NCI-H510A (cell line): ENCODE measurements at regions not wholly inside any gene's neighbourhood (a gene's known extent, or its start where the extent isn't known, plus 50 kb on each side); places are given as distances from the start of the nearest gene placed in this dataset.
"Not testable (repeated sequence)": the region's sequence is repeated elsewhere in the genome, so short reads cannot be mapped to it uniquely, and the experiment has no call there.

Experiments used
- DNase-seq: peaks from one replicate; lab custom pipeline; 2025; lab: John Stamatoyannopoulos, UW

DNA sequence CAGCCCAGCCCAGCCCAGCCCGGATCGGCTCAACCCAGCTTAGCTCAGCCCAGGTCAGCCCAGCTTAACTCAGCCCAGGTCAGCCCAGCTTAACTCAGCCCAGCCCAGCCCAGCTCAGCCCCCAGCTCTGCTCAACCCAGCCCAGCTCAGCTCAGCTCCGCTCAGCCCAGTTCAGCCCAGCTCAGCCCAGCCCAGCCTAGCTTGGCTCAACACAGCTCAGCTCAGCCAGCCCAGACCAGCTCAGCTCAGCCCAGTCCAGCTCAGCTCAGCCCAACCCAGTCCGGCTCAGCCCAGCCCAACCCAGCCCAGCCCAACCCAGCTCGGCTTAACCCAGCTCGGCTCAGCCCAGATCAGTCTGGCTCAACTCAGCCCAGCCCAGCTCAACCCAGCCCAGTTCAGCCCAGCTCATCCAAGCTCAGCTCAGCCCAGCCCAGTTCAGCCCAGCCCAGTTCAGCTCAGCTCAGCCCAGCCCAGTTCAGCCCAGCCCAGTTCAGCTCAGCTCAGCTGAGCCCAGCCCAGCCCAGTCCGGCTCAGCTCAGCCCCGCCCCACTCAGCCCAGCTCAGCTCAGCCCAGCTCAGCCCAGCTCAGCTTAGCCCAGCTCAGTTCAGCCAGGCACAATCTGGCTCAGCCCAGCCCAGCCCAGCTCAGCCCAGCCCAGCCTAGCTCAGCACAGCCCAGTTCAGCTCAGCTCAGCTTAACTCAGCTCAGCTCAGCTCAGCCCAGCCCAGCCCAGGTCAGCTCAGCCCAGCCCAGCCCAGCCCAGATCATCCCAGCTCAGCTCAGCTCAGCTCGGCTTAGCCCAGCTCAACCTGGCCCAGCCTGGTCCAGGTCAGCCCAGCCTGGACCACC, 331.7 kb downstream of the TMEM121 start:
- DNase-seq = no peak

DNA sequence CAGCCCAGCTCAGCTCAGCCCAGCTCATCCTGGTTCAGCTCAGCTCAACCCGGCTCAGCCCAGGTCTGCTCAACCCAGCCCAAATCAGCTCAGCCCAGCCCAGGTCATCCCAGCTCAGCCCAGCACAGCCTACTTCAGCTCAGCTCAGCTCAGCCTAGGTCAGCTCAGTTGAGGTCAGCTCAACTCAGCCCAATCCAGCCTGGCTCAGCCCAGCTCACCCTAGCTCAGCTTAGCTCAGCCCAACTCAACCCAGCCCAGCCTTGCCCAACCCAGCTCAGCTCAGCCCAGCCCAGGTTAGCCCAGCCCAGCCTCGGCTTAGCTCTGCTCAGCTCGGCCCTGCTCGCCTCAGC, 332.3 kb downstream of the TMEM121 start:
- no peak for DNase-seq

DNA sequence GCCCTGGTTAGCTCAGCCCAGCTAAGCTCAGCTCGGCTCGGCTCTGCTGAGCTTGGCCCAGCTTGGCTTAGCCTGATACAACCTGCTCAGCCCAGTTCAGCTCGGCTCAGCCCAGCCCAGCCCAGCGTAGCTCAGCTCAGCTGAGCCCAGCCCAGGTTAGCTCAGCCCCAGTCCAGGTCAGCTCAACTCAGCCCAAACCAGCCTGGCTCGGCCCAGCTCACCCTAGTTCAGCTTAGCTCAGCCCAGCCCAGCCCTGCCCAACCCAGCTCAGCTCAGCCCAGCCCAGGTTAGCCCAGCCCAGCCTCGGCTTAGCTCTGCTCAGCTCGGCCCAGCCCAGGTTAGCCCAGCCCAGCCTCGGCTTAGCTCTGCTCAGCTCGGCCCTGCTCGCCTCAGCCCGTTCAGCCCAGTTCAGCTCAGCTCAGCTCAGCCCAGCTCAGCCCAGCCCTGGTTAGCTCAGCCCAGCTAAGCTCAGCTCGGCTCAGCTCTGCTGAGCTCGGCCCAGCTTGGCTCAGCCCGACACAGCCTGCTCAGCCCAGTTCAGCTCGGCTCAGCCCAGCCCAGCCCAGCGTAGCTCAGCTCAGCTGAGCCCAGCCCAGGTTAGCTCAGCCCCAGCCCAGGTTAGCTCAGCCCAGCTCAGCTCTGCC, 332.8 kb downstream of the TMEM121 start:
- not testable (repeated sequence) for DNase-seq

DNA sequence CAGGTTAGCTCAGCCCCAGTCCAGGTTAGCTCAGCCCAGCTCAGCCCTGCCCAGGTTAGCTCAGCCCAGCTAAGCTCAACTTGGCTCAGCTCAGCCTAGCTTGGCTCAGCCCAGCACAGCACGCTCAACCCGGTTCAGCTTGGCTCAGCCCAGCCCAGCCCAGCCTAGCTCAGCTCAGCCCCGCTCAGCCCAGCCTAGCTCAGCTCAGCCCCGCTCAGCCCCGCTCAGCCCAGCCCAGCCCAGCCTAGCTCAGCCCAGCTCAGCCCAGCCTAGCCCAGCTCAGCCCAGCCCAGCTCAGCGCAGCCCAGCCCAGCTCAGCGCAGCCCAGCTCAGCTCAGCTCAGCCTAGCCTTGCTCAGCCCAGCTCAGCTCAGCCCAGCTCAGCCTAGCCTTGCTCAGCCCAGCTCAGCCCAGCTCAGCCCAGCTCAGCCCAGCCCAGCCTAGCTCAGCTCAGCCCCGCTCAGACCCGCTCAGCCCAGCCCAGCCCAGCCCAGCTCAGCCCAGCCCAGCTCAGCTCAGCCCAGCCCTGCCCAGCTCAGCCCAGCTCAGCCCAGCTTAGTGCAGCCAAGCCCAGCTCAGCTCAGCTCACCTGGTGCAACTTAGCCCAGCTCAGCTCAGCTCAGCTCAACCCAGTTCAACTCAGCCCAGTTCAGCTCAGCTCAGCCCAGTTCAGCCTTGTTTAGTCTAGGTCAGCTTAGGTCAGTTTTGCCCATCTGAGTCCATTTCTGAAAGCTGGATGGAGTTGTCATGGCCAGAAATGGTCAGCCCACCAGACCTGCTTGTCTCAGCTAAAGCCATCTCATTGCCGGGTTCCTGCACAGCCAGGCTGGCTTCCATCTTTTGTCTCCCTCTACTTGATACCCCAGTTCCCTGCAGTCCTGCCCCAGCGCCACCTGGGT, 333.6 kb downstream of the TMEM121 start:
- no peak for DNase-seq

DNA sequence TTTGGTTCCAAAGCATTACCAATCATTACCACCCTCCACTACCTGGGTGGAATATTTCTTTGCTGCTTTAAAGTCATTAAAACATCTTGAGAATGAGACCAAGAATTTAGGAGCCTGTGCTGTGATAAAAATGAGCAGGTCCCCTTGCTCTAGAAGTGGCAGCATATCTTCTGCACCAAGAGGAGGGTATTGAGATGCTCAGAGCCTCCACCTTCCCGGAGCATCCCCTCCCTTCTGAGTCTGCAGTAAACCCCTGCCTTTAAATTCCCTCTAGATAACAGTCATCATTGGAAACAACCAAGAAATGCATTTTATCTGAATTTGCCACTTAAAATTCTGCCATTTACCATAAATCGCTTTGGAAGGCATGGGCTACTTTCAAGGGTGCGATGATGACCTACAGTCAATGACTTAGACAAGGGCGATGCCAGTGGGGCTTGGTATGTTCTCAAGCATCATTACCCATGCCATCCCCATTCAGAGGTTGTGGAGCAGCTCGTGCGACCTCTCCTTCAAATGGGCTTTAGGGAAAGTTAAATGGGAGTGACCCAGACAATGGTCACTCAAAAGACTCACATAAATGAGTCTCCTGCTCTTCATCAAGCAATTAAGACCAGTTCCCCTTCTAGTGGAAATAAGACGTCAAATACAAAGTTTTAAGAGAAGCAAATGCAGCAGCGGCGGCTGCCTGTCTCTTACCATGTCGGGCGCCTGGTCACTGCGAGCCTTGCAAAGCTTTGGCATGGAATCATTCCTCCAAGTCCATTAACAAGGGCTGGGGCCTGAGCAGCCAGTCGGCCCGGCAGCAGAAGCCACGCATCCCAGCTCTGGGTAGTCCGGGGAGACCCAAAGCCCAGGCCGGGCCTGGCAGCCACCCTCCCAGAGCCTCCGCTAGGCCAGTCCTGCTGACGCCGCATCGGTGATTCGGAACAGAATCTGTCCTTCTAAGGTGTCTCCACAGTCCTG, 334.5 kb downstream of the TMEM121 start:
- no peak for DNase-seq

DNA sequence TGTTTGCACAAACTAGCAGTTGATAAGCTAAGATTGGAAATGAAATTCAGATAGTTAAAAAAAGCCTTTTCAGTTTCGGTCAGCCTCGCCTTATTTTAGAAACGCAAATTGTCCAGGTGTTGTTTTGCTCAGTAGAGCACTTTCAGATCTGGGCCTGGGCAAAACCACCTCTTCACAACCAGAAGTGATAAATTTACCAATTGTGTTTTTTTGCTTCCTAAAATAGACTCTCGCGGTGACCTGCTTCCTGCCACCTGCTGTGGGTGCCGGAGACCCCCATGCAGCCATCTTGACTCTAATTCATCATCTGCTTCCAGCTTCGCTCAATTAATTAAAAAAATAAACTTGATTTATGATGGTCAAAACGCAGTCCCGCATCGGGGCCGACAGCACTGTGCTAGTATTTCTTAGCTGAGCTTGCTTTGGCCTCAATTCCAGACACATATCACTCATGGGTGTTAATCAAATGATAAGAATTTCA, 335.6 kb downstream of the TMEM121 start:
- no peak for DNase-seq

DNA sequence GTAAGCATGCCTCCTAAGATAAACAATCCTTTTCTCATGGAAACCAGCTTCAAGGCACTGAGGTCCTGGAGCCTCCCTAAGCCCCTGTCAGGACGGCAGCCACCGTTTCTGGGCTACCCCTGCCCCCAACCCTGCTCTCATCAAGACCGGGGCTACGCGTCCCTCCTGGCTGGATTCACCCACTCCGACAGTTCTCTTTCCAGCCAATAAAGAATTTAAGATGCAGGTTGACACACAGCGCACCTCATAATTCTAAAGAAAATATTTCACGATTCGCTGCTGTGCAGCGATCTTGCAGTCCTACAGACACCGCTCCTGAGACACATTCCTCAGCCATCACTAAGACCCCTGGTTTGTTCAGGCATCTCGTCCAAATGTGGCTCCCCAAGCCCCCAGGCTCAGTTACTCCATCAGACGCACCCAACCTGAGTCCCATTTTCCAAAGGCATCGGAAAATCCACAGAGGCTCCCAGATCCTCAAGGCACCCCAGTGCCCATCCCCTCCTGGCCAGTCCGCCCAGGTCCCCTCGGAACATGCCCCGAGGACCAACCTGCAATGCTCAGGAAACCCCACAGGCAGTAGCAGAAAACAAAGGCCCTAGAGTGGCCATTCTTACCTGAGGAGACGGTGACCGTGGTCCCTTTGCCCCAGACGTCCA, 336.3 kb downstream of the TMEM121 start:
- no peak for DNase-seq

DNA sequence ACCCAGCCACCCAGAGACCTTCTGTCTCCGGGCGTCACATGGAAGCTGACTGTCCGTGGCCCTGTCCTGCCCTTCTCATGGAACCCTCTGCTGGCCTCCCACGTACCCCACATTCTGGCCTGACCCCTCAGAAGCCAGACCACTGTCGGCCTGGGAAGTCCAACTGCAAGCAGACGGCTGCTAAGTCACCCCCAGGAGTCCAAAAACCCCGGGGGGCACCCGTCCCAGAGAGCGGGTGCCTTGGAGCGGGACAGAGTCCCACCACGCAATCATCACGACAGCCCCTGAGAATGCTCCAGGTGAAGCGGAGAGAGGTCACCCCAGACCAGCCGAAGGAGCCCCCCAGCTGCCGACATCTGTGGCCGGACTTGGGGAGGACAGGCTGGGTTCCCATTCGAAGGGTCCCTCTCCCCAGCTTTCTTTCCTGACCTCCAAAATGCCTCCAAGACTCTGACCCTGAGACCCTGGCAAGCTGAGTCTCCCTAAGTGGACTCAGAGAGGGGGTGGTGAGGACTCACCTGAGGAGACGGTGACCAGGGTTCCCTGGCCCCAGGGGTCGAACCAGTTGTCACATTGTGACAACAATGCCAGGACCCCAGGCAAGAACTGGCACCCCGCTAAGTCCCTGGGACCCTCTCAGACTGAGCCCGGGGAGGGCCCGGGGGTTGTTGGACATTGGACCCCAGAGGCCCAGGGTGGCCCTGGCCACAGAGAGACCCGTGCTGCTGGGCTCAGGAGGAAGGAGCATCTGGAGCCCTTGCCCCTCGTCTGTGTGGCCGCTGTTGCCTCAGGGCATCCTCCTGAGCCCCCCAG, 337.1 kb downstream of the TMEM121 start:
- no peak for DNase-seq

DNA sequence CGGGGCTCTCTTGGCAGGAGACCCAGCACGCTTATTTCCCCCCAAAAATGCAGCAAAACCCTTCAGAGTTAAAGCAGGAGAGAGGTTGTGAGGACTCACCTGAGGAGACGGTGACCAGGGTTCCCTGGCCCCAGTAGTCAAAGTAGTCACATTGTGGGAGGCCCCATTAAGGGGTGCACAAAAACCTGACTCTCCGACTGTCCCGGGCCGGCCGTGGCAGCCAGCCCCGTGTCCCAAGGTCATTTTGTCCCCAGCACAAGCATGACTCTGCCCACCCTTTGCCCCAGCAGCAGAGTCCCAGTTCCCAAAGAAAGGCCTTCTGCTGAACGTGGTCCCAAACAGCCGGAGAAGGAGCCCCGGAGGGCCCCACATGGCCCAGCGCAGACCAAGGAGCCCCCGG, 337.7 kb downstream of the TMEM121 start:
- DNase-seq = no peak

DNA sequence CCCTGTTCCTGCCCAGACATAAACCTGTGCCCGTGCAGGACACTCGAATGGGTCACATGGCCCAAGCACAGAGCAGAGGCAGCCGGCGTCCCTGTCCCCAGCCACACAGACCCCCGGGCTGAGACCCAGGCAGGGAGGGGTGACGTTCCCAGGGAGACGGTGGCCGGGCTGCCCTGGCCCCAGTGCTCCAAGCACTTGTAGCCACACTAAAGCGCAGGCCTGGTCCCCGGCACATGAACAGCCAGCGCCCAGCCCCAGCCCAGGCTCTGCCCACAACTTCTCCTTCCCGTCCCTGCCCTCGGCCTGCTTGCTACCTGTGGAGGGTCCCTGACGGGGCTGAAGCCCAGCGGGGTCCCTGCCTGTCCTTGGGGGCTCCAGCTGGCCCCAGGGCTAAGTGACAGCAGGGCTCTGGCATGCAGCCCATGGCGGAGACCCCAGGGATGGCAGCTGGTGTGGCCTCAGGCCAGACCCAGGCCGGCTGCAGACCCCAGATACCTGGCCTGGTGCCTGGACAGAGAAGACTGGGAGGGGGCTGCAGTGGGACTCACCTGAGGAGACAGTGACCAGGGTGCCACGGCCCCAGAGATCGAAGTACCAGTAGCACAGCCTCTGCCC, 338.4 kb downstream of the TMEM121 start:
- no peak for DNase-seq

DNA sequence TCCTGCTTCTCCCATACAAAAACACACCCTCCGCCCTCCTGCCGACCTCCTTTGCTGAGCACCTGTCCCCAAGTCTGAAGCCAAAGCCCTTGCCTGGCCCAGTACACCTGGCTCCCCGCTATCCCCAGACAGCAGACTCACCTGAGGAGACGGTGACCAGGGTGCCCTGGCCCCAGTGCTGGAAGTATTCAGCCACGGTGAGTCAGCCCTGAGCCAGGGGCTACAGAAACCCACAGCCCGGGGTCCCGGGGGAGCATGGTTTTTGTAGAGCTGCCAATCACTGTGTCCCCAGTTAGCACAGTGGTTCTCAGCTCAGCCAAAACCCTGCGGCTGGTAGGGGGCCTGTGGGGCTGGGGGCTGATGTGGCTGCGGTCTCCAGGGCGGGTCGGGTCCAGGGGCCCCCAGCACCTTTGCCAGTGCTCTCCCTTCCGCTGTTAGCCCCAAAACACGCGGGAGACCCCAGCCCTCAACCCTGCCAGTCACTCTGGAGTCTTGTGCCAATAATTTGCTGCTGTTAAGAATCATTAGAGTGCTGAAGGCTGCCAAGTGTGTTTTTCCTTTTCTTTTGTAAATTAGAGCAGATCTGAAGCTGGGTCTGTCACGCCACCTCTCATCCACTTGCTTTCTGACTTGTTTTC, 339.0 kb downstream of the TMEM121 start:
- no peak for DNase-seq

DNA sequence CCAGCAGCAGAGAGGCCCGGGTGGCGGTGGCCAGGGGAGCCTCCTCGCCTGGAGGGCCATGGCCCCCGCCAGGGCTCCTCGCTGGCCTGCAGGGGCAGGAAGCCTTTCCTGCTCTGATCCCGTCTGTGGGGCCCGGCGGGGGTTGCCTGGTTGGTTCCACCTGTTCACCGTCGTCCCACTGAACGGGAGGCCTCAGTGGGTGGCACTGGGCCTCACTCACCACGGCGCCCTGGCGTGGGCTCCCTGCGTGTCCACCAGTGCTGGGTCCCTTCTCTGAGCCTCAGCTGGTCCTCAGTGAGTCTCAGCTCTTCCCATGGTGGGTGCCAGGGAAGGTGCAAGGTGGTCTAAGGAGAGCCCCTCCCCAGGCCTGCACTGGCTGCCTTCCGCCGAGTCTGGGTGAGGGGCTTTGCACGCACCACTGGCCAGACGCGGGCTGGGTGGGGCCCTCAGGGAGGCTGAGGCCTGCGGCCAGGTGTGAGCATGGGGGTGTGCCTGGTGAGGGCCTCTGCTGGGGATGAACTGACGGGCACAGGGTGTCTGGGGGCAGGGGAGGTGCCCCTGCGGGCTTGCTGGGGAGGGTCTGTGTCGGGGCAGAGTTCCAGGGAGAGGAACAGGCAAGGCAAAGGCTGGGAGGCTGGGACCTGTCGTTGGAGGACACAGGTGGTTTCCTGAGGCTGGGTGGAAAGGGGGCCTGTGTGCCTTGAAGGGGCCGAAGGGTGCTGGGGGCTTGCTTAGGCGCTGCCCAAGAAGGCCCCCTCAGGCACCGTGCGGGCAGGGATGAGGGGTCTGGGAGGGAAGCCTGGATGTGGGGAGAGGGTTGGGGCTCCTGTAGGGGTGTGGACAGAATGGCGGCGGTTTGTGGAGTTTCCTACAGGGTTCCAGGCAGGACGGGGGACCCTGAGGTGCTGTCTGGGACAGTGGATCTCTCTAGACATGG, 339.8 kb downstream of the TMEM121 start:
- DNase-seq = no peak

DNA sequence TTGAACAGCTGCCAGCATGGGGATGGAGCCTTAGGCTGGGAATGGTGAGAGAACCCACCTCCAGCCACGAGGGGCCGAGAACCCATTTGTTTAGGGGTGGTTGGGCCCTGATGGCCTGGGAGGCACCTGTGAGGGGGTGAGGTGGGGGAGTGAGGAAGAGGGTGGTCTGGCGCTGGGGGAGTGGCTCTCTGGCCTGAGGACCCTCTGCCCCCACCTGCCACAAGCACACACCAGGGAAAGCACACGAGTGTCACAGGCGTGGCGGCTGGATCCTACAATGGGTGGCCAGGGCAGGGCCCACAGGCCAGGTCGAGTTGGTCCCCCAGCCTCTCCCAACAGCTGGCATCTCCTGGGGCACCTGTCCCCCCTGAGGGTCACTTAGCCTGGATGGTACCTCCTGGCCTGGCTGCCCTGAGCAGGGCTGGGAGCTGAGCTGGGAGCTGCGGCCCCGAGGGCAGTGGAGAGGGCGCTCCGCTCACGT, 340.5 kb downstream of the TMEM121 start:
- DNase-seq = no peak

DNA sequence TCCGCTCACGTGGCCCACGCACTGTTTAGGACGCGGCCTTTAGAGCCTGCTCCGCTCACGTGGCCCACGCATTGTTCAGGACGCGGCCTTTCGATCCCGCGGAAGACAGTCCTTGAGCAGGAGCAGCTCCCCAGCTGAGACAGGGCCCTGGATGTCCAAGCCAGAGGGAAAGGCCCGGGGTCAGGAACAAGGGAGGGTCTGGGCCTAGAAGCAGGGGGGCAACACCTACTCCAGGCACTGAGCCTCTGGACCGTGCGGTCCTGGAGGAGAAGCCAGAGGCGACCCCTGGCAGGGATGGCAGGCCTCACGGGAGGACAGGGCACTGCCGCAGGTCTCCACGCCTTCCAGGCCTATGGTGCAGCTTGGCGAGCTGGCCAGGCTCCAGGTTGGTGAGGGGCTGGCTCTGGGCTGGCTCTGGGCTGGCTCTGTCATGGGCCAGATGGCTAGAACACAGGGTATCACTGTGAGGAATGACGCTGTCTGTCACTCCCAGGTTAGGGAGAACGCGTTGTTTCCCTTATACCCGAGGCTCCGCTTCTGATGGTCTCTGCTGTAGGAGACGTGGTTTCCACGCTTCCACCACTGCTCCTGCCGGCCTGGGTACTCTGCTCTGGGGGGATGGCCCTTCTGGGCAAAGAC, 341.7 kb downstream of the TMEM121 start:
- no peak for DNase-seq

DNA sequence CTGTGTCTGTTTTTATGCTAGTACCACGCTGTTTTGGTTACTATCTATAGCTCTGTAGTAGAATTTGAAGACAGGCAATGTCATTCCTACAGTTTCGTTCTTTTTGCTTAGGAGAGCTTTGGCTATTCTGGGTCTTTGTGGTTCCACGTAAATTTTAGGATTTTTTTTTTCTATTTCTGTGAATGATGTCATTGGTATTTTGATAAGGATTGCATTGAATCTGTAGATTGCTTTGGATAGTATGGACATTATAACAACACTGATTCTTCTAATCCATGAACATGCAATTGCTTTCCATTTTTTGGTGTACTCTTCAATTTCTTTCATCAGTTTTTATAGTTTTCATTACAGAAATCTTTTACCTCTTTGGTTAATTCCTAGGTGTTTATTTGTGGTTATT, 345.2 kb downstream of the TMEM121 start:
- no peak for DNase-seq

DNA sequence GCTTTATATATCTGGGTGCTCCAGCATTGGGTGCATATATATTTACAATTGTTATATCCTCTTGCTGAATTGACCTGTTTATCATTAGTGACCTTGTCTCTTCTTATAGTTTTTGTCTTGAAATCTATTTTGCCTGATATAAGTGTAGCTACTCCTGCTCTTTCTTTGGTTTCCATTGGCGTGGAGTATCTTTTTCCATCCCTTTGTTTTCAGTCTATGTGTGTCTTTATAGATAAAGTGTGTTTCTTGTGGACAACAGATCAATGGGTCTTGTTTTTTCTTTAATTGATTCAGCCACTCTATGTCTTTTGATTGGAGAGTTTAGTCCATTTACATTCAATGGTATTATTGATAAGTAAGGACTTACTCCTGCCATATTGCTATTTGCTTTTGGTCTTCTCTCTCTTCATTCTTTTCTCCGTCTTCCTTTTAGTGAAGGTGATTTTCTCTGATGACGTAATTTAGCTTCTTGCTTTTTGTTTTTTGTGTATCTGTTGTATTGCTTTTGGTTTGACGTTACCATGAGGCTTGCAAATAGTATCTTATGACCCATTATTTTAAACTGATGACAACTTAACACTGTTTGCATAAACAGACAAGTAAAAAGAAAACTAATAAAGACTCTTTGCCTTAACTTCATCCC, 347.6 kb downstream of the TMEM121 start:
- DNase-seq = no peak

DNA sequence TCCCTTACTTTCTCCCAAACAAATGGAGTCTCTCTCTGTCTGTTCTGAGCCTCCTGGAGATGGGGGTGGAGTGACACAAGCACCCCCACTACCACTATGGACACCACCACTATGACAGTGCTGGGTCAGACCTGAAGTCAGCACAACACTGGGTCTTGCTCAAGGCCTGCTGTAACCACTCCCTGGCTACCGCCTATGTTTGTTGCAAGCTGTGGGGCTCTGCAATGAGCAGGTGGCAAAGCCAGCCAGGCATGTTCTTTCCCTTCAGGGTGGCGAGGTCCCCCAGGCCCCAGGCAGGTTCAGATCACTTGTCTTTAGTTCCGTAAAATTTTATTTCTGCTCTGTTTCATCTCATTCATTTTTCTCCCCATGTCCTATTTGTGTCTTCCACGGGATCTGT, 349.8 kb downstream of the TMEM121 start:
- DNase-seq = no peak
